GM20000 (cell line): ENCODE measurements at regions not wholly inside any gene's neighbourhood (a gene's known extent, or its start where the extent isn't known, plus 50 kb on each side); places are given as distances from the start of the nearest gene placed in this dataset.

Experiments
- DNase-seq: peaks from one replicate; pipeline ENCODE4 v3.0.0; 2012; ENCODE audit warnings: low spot score
- TF ChIP-seq, protein P1 (sequence below): IDR thresholded peaks from 2 replicates; pipeline ENCODE4 v1.5.1; 2012; ENCODE audit warnings: mild to moderate bottlenecking, control low read depth; ENCODE audit errors: extremely low read depth, missing control alignments

DNA sequence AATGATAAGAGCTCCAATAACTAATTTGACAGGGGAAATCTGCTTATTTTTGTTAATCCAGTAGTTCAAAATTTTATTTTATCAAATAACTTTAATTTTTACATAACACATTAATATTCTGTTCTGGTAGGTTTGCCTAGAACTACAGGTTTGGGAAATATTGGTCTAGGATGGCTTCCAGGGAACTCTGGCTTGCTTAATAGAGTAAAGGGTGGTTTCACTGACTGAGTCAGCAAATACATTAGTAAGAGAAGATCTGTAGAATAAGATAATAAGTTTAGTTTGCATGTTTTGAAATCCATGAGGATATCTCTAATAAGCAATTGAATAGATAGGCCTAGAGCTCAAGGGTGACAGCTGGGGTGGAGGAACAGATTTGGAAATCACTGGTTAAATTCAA lies 500.7 kb downstream of the ZNF674 start:
- TF ChIP-seq, protein P1, sequence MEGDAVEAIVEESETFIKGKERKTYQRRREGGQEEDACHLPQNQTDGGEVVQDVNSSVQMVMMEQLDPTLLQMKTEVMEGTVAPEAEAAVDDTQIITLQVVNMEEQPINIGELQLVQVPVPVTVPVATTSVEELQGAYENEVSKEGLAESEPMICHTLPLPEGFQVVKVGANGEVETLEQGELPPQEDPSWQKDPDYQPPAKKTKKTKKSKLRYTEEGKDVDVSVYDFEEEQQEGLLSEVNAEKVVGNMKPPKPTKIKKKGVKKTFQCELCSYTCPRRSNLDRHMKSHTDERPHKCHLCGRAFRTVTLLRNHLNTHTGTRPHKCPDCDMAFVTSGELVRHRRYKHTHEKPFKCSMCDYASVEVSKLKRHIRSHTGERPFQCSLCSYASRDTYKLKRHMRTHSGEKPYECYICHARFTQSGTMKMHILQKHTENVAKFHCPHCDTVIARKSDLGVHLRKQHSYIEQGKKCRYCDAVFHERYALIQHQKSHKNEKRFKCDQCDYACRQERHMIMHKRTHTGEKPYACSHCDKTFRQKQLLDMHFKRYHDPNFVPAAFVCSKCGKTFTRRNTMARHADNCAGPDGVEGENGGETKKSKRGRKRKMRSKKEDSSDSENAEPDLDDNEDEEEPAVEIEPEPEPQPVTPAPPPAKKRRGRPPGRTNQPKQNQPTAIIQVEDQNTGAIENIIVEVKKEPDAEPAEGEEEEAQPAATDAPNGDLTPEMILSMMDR = no peak
- no peak for DNase-seq

DNA sequence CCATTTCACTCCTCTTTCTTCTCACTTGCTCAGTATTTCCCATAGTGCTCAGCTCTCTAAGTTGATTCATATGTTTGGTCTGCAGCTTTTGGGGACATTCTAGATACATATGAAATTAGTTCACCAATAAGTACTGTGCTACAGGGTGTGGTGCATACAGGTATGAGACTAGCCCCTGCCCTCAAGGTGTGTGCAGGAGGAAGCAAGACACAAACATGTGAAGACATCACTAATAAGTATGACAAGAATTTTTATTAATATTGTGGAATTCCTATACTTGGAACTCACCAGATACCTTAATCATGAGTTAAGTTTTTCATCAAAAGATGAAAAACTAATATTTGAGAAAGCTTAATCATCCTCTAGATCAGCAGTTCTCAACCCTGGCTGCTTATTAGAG lies 505.2 kb downstream of the ZNF674 start:
- no peak for DNase-seq
- TF ChIP-seq, protein P1 = no peak

DNA sequence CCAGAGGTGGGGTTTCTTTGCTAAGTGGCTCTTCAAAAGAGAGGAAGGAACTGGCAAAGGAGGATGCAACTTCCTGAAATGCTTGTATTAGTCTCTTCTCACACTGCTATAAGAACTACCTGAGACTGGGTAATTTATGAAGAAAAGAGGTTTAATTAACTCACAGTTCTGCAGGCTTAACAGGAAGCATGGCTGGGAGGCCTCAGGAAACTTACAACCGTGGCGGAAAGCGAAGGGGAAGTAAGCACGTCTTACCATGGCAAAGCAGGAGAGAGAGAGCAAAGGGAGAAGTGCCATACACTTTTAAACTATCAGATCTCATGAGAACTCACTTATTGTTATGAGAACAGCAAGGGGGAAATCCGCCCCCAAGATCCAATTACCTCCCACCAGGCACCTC lies 505.7 kb downstream of the ZNF674 start:
- DNase-seq = no peak
- TF ChIP-seq, protein P1 = no peak

DNA sequence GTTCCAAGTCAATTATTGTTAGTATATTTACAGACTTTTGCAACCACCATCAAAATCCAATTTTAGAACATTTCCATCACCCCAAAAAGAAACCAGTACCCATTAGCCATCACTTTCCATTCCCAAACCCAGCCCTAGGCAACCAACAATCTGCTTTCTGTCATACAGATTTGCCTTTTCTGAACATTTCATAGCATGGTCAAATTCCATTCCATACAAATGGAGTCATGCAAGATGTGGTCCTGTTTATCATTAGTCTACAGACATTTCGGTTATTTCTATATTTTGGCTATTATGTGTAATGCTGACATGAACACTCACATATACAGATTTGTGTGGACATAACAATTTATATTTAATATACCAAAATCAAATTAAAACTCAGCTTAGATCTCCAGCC lies 508.7 kb downstream of the ZNF674 start:
- TF ChIP-seq, protein P1 = no peak
- DNase-seq = no peak

DNA sequence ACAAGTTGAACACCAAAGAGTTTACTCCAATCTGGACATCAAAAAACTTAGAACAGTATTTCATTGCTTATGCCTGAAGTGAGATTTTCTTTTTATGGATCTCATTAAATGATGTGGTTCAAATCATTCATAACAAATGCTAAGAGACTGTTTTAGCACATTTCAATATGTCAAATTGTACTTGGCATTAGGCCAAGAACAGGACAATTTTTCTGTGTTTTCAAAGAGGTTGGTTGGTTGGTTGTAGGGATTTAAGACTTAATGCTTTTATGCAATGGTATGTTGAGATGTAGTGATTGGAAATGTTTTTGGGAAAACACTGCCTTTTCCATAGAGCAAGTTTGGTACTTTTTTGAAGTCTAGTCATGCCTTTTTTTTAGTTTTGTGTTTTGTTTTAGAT lies 510.4 kb downstream of the ZNF674 start:
- TF ChIP-seq, protein P1 = no peak
- no peak for DNase-seq

DNA sequence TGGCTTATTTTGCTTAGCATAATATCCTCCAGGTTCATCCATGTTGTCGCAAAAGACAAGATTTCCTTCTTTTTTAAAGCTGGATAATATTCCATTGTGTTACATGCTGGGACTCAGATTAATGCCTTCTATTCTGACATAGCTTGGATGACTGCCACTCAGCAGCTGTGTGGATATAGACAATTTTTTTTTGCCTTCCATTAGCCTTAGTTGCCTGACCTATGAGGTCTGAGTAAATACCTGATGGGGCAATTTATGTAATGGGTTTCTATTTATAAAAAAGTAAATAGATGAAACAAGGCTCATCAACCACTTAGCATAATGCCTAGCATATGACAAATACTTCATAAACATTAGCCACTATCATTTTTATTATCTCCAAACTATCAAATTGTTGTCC lies 515.4 kb downstream of the ZNF674 start:
- TF ChIP-seq, protein P1 = no peak
- DNase-seq = no peak

DNA sequence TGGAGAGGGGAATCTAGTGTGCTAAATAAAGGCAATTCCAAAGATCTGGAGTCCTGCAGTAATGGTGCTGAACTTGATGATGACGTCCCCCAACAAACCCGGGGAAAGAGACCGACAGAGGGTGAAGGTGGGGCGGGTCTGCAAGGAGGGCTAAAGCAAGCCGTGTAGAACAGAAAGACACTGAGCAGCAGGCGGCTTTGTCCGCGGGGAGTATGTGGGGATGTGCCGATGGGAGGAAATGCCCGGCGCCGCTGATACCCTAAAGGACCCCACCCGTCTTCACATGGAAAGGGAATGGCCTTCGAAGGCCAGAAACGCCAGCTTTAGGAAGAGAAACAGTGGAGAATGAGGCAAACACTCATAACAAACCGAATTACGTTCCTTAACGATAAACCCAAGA lies 528.9 kb downstream of the ZNF674 start:
- TF ChIP-seq, protein P1 = no peak

DNA sequence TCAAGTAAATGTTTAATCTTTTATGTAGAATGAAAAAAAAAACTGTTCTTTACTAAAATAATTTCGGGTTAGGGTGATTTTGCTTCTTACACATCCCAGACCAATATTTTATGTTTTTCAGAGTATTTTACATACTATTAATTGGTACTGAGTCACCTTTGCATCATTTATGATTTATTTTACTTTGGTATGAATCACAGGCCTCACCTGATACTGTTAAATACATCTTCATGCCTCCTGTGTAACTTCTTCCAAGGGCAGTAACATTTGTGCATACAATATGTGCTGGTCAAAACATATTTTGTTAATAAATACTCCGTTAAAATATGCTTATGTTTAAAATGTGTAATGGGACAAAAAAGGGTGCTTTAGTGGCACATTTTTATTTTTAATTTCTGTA lies 529.6 kb downstream of the ZNF674 start:
- DNase-seq = no peak
- TF ChIP-seq, protein P1 = no peak

More for the DNA sequence above, 528.9 kb downstream of the ZNF674 start:
- DNase-seq = no peak
